ENCODE measurements at regions not wholly inside any gene's neighbourhood (a gene's known extent, or its start where the extent isn't known, plus 50 kb on each side); places are given as distances from the start of the nearest gene placed in this dataset.

DNA sequence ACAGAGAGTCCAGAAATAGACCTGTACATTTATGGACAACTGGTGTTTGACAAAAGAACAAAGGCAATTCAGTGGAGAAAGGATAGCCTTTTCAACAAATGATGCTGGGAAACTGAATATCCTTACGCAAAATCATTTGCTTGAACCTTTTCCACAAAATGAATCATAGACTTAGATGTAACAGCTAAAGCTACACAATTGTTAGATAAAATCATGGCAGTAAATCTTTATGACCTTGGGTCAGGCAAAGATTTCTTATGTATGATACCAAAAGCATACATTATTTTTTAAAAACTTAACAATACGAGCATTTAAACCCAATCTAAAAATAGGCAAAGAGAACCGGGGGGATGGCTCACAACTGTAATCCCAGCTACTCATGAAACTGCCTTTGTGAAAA is 73.5 kb upstream of the DST start:
- DNase-seq (ENCODE audit: low read depth in 2 of 2) = no peak

DNA sequence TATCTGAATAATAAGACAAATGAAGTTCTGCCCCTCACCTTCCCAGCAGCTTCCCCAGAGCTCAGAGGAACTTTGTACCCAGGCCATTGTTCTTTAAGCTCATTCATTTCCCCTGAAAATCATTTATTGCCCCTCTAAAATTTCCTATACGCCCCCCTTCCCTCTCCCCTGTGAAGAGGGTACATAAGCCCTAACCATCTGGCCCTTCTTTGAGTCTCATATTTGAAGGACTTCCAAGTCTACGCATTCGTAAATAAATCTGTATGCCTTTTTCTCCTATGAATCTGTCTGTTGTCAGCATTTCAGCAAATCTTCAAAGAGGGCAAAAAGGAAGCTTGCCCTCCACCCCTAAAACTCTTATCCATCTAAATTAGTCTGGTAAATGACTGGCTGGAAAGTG is 73.1 kb upstream of the DST start:
- no peak for DNase-seq (ENCODE audit: low read depth in 2 of 2)

DNA sequence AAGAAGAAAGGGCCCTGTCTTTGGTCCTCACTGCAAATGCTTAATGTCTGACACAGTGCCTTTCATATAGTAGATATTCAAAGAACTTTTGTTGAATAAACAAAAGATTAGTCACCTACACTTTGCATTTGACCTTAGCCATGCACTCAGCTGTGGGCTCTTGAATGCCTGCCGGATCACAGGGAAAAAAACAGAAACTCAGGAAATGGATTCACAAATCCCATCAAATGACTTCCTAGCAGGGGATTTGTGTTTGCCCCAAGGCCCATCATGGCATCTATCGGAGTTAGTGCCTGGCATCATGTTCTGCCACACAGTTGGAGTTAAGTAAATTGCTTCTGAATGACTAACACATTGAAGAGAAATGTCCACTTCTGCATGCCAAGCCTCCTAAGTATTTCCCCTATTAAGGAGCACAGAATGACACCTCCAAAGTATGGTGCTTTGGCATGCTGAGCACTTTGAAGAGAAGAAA is 72.3 kb upstream of the DST start:
- no peak for DNase-seq (ENCODE audit: low read depth in 2 of 2)

DNA sequence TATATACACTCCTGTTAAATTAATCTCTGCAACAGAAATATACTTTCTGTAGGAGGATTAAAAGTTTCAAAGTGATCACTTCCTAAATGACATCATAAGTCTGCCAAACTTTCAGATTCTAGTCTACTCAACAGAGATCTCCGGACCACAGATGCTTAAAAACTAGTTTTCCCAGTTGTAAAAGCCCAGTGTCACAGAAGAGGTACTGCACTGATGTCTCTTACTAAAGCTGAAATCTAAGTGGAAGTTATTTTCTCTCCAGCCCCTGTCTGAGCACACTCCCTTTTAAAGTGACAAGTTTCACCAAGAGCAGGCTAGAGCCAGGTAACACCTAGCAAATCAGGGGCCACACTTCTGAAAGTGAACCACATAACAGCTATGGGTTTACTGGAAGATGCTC is 71.6 kb upstream of the DST start:
- no peak for DNase-seq (ENCODE audit: low read depth in 2 of 2)

DNA sequence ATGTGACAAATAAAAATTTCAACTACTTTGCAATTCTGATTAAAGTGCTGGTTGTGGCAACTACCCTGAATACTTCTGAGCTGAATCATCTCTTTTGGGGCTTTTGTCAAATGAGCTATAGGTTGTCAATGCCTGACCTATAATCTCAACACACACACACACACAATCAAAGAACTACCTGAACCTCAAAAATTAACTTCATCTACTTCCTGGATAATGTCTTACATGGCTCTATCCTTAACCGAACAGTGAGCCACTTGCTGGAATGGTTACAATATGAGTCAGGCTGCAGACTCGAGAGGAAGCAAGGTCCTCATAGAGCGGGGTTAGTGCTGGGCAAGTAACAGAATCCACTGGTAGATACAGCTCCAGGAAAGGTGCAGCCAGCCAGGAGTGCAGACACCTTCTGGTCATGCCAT is 70.6 kb upstream of the DST start:
- peak in 1 of 2 experiments; percentile 50 for DNase-seq (ENCODE audit: low read depth in 2 of 2)

DNA sequence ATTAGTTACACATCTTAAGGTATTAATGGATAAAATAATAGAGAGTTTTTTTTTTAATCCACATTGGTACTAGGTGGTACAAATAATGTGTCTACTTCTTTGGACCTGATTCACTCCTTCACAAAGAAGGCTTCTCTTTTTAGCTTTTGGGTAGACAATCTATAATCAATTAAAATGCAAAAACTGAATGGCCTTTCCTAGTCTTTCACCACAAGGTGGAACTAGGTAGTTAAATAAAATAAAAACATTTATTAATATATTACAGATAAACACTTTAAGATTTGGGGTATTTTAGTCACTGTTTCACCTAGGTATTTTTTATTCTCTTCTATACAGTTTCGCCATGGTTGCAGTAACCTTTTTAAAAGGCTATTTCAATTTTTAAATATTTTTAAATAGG is 68.3 kb upstream of the DST start:
- no peak for DNase-seq (ENCODE audit: low read depth in 2 of 2)

DNA sequence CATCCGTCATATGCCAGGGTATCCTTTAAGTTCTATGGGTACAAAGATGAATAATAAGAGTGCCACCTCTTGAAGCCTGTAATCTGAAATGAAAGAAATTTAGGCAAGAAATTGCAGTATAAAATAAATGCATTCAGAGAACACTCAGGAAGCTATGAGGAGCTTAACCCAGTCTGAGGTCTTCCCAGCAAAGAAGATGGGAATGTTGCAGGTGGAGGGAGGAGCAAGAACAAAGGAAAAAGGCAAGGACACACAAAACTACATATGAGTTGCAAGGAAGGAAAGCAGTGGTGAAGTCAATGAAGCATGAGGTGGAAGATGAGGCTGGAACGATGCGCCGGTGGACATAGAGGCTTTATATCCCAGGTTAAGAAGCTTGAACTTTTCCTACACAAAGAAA is 67.0 kb upstream of the DST start:
- DNase-seq (ENCODE audit: low read depth in 2 of 2) = no peak

DNA sequence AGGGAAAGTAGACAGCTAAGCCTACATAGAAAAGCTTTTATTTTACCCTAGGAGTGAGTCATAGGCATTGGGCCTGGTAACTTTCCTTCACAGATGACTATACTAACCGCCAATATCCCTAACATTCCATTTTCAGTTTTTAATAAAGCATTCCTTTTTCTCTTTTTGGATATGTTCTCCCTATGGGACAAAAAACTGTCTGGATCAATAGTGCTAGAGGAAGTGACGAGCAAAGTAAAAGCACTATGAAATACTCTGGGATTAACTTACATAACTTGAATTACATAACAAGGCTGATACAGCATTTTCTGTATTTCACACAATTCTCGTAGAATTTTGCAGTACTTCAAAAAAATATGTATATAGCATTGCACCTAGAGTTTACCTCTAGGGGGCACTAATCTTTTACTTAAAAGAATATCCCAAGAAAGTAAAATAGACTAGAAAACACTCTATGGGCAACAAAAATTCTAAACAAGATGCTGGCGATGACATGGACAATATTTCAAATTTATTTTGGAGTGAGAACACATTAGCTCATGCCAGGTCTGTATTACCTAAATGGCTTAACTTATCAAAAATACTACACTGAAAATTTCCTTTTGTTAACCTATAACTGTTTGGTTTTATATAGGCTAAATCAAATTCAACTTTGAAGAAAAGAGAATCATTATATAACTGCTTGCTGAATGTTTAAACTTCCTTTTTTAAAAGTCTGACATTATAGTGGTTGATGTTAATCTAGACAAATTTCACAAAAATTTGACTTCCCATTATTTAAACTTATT is 66.3 kb upstream of the DST start:
- DNase-seq (ENCODE audit: low read depth in 2 of 2) = peak in 1 of 2 experiments; percentile 39

DNA sequence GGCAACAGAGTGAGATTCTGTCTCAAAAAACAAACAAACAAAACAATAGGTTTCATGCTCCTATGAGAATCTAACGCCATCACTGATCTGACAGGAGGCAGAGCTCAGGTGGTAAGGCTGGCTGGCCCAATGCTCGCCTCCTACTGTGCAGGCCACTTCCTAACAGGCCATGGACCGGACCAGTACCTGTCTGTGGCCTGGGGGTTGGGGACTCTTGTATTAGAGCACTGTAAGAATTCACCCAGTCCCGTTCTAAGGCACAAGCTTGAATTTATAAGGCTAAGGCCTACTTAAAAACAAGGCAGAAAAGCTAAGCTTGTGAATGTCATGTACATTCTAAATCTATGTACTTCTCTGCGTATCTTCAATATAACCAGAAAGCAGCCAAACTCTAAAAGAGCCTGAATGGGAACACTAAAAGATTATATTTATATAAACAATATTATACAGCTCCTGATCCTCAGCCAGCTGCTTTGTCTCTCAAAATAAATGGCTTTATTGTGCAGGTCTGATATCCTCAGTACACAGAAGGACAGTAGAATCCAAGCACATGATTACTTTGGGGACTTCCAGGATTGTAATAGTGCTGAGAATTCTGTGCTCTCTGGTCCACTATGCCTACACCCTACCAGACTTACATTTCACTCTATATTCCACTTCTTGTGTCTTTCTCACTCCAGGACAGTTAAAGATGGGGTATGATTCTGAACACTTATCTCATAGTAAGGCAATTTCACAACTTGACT is 64.5 kb upstream of the DST start:
- no peak for DNase-seq (ENCODE audit: low read depth in 2 of 2)

DNA sequence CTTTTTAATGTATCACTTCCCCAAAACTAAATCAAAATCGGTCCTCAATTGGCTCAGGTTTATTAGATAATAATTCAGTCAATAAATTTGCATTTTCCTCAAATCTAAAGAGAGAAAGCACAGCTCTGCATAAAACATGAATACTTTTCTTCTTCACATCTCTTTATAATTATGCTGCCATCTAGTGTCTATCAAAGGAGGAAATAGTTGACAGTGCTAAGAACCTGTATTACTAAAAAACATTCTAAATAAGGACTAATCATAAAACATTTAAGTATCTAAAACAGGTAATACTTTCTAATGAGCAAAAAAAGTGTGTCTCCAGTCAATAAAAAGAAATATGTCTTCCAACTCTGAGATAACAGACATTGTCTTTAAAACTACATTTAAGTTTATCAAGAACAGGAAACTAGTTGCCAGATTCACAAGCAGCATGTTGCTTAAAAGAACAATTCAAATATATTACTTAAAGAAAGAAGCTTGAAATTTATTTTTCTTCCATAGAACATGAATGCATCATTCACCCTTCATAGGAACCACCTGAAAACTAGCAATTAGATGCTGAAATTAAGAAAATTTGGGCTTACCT is 56.5 kb upstream of the DST start:
- no peak for DNase-seq (ENCODE audit: low read depth in 2 of 2)

DNA sequence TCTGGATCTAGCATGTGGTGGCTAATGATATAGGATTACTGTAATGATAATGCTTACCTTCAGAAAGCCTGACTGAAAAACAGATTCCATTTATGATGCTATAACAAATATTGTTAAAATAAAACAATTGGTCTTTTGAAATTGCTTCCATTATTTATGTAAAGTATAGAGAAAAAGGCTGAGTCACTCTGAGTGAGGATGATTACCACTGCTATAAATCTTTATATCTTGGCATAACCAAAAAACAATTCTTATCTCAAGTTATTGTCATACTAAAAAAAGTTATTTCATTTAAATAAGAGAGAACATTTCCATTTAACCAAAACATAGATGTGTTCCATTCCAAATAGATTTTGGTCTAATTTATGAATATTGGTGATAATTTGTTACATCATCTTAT is 53.0 kb upstream of the DST start:
- DNase-seq (ENCODE audit: low read depth in 2 of 2) = no peak

DNA sequence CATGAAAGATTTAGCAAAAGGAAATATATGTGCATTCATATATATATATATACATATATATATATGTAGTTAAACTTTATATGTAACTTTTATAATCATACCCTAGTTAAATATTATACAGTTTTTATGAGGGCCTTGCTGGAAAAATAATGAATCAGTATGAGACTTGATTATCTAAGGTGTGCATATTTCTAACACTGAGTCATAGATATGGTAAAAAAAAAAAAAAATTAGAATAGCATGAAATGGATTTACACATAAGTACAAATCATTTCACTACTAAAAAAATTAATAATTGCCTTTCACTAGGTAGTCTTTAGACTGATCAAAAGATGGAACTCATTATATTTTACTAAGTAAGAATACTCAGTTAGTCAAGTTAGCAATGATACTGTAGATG is 51.3 kb upstream of the DST start:
- DNase-seq (ENCODE audit: low read depth in 2 of 2) = no peak

DNA sequence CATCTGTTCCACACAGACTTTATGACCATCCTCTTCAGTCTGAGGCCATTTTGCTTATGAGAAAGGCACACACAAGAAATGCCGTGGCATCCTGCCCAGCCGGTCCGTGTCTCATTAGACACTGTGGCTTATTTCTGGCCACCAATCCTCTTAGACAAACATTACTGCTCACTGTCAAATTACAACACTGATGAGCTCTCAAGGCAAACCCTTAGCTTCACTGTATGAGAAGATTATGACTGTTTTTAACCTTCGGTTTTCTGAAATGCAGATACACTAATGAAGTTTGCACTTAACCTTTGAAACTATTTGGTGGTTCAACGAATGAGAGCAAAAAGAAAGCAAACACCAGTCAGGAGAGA is 50.5 kb upstream of the DST start:
- DNase-seq (ENCODE audit: low read depth in 2 of 2) = peak; percentile 74 to 78

DNA sequence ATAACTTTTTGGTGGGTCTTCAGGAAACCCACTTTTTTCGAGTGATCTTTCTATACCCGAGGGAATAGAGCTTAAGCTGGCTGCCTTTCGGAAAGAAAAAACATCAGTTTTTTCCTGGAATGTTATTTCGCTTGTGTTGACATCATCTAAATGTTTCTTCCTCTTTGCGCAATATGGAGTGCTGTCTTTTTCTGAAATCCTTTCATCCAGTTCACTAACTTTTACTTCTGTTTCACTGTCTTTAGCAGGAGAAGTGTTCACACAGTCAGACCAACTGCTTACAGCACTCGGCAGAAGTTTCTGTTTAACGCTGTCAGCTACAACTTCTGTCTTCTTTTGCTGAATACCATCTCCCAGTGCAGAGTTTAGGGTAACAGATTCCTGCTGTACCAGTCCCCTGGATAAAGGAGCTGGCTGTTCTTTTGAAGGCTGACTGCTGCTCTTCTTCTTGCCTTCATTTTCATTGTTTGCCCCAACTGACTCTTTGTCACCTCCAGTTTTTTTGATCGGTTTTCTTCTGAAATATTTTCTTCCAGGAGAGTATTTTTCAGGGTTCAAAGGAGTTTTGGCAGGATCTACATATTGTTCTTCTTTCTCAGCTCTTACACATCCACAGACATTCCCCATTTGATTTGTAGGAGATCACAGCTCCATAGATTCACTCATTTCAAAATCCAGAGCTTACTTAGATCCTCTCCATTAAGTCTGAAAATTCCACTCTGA is 50.0 kb upstream of the DST start:
- peak; percentile 43 to 47 for DNase-seq (ENCODE audit: low read depth in 2 of 2)

All from fibroblast of skin of left biceps (primary cell).